MCF 10A (cell line): ENCODE measurements at regions not wholly inside any gene's neighbourhood (a gene's known extent, or its start where the extent isn't known, plus 50 kb on each side); places are given as distances from the start of the nearest gene placed in this dataset.

ENCODE experiments used
- BruUV-seq: library from RNA; stranded (reverse); fragments of 400-500 nt; replicated peaks from 2 replicates; lab custom pipeline; 2021; lab: Mats Ljungman, UMichigan
- CTCF ChIA-PET: fragments of 300-600 bp; sonication (Branson Sonifier 250); formaldehyde crosslinking; extraction: SDS; loops from one replicate; lab custom pipeline; 2021; ENCODE audit warnings: antibody characterized with exemption, inconsistent platforms; lab: Yijun Ruan, JAX
- POLR2A ChIA-PET: fragments of 300-600, 350-650 bp; sonication (Branson Sonifier 250); formaldehyde crosslinking; extraction: SDS; loops from one replicate; lab custom pipeline; 2020; ENCODE audit warnings: antibody characterized with exemption, inconsistent platforms; lab: Yijun Ruan, JAX
- DNase-seq: peaks from one replicate; pipeline ENCODE4 v3.0.0-alpha.2; 2018; ENCODE audit not compliant: unreplicated experiment
- H3K27ac Mint-ChIP-seq: one replicate; pipeline ENCODE4 v1.8.0; 2022; ENCODE audit warnings: mild to moderate bottlenecking, low read depth, mixed read lengths; ENCODE audit not compliant: unreplicated experiment
- H3K27me3 Mint-ChIP-seq: one replicate; pipeline ENCODE4 v1.8.0; 2022; ENCODE audit warnings: mixed read lengths; ENCODE audit not compliant: insufficient read depth, unreplicated experiment
- H3K36me3 Mint-ChIP-seq: one replicate; pipeline ENCODE4 v1.8.0; 2022; ENCODE audit warnings: mild to moderate bottlenecking, moderate library complexity, mixed read lengths; ENCODE audit not compliant: insufficient read depth, unreplicated experiment
- H3K4me1 Mint-ChIP-seq: one replicate; pipeline ENCODE4 v1.8.0; 2022; ENCODE audit warnings: mixed read lengths; ENCODE audit not compliant: insufficient read depth, unreplicated experiment
- H3K4me3 Mint-ChIP-seq: one replicate; pipeline ENCODE4 v1.8.0; 2022; ENCODE audit warnings: mild to moderate bottlenecking, moderate library complexity, mixed read lengths; ENCODE audit not compliant: unreplicated experiment
- H3K9me3 Mint-ChIP-seq: one replicate; pipeline ENCODE4 v1.8.0; 2022; ENCODE audit warnings: mixed read lengths; ENCODE audit not compliant: unreplicated experiment
- intact Hi-C: fragments of 100-400 bp; cut with micrococcal nuclease; formaldehyde crosslinking; loops from 2 replicates; pipeline ENCODE4 v1.14.1; 2022
- TF ChIP-seq, protein P1 (sequence below): fragments of 200-600 bp; IDR thresholded peaks from one replicate; pipeline ENCODE4 v1.8.0; 2022; ENCODE audit warnings: antibody characterized with exemption, mild to moderate bottlenecking; ENCODE audit not compliant: unreplicated experiment

DNA sequence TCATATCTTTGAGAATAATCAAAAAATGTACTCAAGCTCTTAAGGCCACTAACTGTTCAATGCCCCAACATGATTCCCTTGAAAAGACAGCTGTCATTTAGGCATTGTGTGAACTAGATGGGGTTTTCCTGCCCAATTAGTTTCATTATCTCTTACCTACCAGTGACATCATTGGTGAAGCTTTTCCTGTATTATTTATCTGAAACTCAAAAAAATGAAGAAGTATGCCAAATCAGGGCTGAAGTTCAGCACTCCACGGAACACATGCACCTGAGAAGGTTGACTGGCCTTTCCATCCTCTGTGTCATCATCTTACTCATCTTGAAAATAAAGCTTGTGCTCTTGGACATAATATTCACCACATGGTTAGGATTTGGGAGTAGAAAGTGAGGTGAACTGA lies 126.4 kb downstream of the TXNL1 start:
- no peaks in the 10 kb centered on the region for H3K36me3 Mint-ChIP-seq
- ChIA-PET CTCF (interaction anchor here (0.6 kb wide), 1 partner anchor 349 kb away, joined by 4 read pairs; no protein-coding TSS in a partner anchor), POLR2A (no interaction called here)
- intact Hi-C loops = no loop called here
- no peaks in the 10 kb centered on the region for H3K9me3 Mint-ChIP-seq
- H3K4me1 Mint-ChIP-seq = no peaks in the 10 kb centered on the region
- H3K4me3 Mint-ChIP-seq = no peak overlapping the region
- BruUV-seq = no TSS peak
- no peak for DNase-seq
- TF ChIP-seq, protein P1, sequence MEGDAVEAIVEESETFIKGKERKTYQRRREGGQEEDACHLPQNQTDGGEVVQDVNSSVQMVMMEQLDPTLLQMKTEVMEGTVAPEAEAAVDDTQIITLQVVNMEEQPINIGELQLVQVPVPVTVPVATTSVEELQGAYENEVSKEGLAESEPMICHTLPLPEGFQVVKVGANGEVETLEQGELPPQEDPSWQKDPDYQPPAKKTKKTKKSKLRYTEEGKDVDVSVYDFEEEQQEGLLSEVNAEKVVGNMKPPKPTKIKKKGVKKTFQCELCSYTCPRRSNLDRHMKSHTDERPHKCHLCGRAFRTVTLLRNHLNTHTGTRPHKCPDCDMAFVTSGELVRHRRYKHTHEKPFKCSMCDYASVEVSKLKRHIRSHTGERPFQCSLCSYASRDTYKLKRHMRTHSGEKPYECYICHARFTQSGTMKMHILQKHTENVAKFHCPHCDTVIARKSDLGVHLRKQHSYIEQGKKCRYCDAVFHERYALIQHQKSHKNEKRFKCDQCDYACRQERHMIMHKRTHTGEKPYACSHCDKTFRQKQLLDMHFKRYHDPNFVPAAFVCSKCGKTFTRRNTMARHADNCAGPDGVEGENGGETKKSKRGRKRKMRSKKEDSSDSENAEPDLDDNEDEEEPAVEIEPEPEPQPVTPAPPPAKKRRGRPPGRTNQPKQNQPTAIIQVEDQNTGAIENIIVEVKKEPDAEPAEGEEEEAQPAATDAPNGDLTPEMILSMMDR = no peak
- no peak overlapping the region for H3K27ac Mint-ChIP-seq
- H3K27me3 Mint-ChIP-seq = no peaks in the 10 kb centered on the region

DNA sequence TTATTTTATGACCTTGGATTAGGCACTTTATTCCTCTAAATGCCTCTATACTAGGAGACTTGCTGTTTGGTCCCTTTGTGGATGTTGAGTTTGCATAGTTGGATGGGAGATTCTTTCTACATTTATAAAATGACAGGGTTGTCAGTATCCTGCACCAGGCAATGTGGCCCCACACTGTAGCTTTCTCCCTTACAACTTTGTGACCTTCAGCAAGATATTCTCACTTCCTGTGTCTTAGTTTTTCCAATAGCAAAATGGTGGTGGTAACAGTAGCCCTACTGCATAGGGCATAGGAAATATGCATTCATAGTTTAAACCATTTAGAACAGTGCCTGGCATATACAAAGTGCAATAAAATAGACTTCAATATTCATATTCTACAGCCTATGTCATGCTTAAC lies 128.3 kb downstream of the TXNL1 start:
- H3K9me3 Mint-ChIP-seq = no peaks in the 10 kb centered on the region
- BruUV-seq = no TSS peak
- H3K4me3 Mint-ChIP-seq = no peak overlapping the region
- POLR2A ChIA-PET = interaction anchor here (1.2 kb wide), 1 partner anchor 139 kb away, joined by 3 read pairs; no protein-coding TSS in a partner anchor
- no peaks in the 10 kb centered on the region for H3K4me1 Mint-ChIP-seq
- H3K36me3 Mint-ChIP-seq = no peaks in the 10 kb centered on the region
- intact Hi-C loops = no loop called here
- DNase-seq = no peak
- CTCF ChIA-PET = interaction anchor here (0.6 kb wide), 1 partner anchor 444 kb away, joined by 5 read pairs; no protein-coding TSS in a partner anchor
- H3K27ac Mint-ChIP-seq = no peak overlapping the region
- TF ChIP-seq, protein P1 = no peak
- H3K27me3 Mint-ChIP-seq = no peaks in the 10 kb centered on the region

DNA sequence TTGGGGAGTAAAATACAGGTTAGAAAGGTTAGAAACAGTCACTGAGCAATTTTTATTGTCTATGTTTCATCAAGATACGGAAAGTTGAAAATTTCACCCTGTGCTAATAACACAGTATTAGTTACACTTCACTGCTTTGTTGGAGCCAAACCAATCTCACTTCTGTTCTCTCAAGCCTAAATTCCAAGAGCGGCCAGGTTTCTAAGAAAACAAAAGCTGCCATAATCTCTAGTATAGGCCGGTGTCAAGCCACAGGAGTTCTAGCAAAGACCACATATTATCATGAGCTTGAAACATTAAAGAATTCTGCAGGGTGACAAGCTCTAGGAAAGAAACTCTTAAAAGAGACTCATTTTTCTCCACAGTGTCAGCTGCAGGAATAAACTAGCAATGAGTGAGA lies 128.7 kb downstream of the TXNL1 start:
- Mint-ChIP-seq H3K4me3 (no peak overlapping the region), H3K36me3 (no peaks in the 10 kb centered on the region), H3K9me3 (no peaks in the 10 kb centered on the region), H3K4me1 (no peaks in the 10 kb centered on the region), H3K27me3 (no peaks in the 10 kb centered on the region), H3K27ac (no peak overlapping the region)
- POLR2A ChIA-PET = interaction anchor here (1.2 kb wide), 1 partner anchor 138 kb away, joined by 3 read pairs; no protein-coding TSS in a partner anchor
- TF ChIP-seq, protein P1 = no peak
- intact Hi-C loops = no loop called here
- CTCF ChIA-PET = interaction anchor here (0.6 to 0.7 kb wide), 3 partner anchors 50 to 443 kb away, joined by 3 to 5 read pairs (median 4); no protein-coding TSS in a partner anchor
- no peak for DNase-seq
- no TSS peak for BruUV-seq

DNA sequence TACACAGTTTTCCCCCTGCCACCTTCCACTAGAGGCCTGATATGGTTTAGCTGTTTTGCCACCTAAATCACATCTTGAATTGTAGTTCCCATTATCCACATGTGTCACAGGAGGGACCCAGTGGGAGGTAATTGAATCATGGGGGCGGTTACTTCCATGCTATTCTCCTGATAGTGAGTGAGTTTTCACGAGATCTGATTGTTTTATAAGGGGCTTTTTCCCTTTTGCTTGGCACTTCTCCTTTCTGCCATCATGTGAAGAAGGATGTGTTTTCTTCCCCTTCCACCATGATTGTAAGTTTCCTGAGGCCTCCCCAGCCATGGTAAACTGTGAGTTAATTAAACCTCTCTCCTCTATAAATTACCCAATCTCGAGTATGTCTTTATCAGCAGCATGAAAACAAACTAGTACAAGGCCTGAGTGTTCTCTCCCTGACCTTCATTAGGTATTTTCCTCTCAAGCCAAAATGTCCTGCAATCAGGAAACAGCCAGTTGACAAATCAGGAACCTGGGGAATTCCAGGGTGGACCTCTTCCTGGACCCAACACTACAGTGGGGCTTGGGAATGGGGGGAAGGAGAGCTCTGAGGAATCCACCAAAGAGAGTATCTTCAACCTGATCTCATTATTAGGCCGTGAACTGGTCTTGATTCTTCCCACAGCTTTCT lies 129.9 kb downstream of the TXNL1 start:
- Mint-ChIP-seq H3K4me1 (no peaks in the 10 kb centered on the region), H3K9me3 (no peaks in the 10 kb centered on the region), H3K27me3 (no peaks in the 10 kb centered on the region), H3K4me3 (no peak overlapping the region), H3K27ac (no peak overlapping the region), H3K36me3 (no peaks in the 10 kb centered on the region)
- DNase-seq = no peak
- no TSS peak for BruUV-seq
- TF ChIP-seq, protein P1 = no peak
- intact Hi-C loops = no loop called here
- CTCF ChIA-PET = no interaction called here
- POLR2A ChIA-PET = interaction anchor here (0.7 kb wide), 1 partner anchor 919 kb away, joined by 3 read pairs; no protein-coding TSS in a partner anchor
